Mammary epithelial cell (primary cell): ENCODE measurements at regions not wholly inside any gene's neighbourhood (a gene's known extent, or its start where the extent isn't known, plus 50 kb on each side); places are given as distances from the start of the nearest gene placed in this dataset.
"Not testable (repeated sequence)": the region's sequence is repeated elsewhere in the genome, so short reads cannot be mapped to it uniquely, and the experiment has no call there.

Source experiments
- CTCF ChIP-seq, 2 donors: IDR thresholded peaks in 1 of 2; conservative IDR thresholded peaks in 1 of 2; 2 replicates each; pipeline ENCODE4 v1.5.1; 2011 to 2012; ENCODE audit warnings: inconsistent platforms in 2 of 2, low read length in 2 of 2, mild to moderate bottlenecking in 2 of 2, control low read depth in 1 of 2, low read depth in 1 of 2; ENCODE audit not compliant: insufficient read depth in 1 of 2; ENCODE audit errors: extremely low read depth in 1 of 2
- EZH2 ChIP-seq: IDR thresholded peaks from 2 replicates; pipeline ENCODE4 v1.6.1; 2012; ENCODE audit warnings: low read length, inconsistent platforms, borderline replicate concordance

GRCh38 chr1:219863816-219864215, 64.5 kb downstream of the SLC30A10 start:
- not testable (repeated sequence) for TF ChIP-seq CTCF (conservative IDR thresholded peaks at IDR 0.05 in 1 of 2, IDR thresholded peaks at IDR 0.05 in 1 of 2; ENCODE audit: extremely low read depth in 1 of 2, insufficient read depth in 1 of 2, low read depth in 1 of 2, low read length in 2 of 2); EZH2
